ENCODE measurements at regions not wholly inside any gene's neighbourhood (a gene's known extent, or its start where the extent isn't known, plus 50 kb on each side); places are given as distances from the start of the nearest gene placed in this dataset.

- DNase-seq (ENCODE audit: low read depth): no peak
- H3K4me3 ChIP-seq (ENCODE audit: low read depth, low read length): no peak overlapping the region
- no peak for TF ChIP-seq CTCF (IDR thresholded peaks at IDR 0.05; ENCODE audit: insufficient read depth, low read depth, low read length)
Measured at GRCh38 chr5:97931829-97932228, 748.8 kb upstream of the RIOK2 start.

- H3K4me3 ChIP-seq (ENCODE audit: low read depth, low read length): no peak overlapping the region
- peak; percentile 30 for DNase-seq (ENCODE audit: low read depth)
- TF ChIP-seq CTCF (IDR thresholded peaks at IDR 0.05; ENCODE audit: insufficient read depth, low read depth, low read length): no peak
Measured at GRCh38 chr5:97936231-97936630, 753.2 kb upstream of the RIOK2 start.

GRCh38 chr5:97937846-97938245 lies 754.8 kb upstream of the RIOK2 start:
- no peak overlapping the region for H3K4me3 ChIP-seq (ENCODE audit: low read depth, low read length)
- DNase-seq (ENCODE audit: low read depth): no peak
- no peak for TF ChIP-seq CTCF (IDR thresholded peaks at IDR 0.05; ENCODE audit: insufficient read depth, low read depth, low read length)

GRCh38 chr5:97943036-97943435 lies 760.0 kb upstream of the RIOK2 start:
- TF ChIP-seq CTCF (IDR thresholded peaks at IDR 0.05; ENCODE audit: insufficient read depth, low read depth, low read length): no peak

GRCh38 chr5:97951139-97951538 lies 768.1 kb upstream of the RIOK2 start:
- no peak for TF ChIP-seq CTCF (IDR thresholded peaks at IDR 0.05; ENCODE audit: insufficient read depth, low read depth, low read length)
- H3K4me3 ChIP-seq (ENCODE audit: low read depth, low read length): no peak overlapping the region
- DNase-seq (ENCODE audit: low read depth): no peak

More at GRCh38 chr5:97943036-97943435, 760.0 kb upstream of the RIOK2 start:
- no peak overlapping the region for H3K4me3 ChIP-seq (ENCODE audit: low read depth, low read length)
- DNase-seq (ENCODE audit: low read depth): no peak

GRCh38 chr5:97955450-97955849 lies 772.4 kb upstream of the RIOK2 start:
- H3K4me3 ChIP-seq (ENCODE audit: low read depth, low read length): no peak overlapping the region
- no peak for DNase-seq (ENCODE audit: low read depth)
- TF ChIP-seq CTCF (IDR thresholded peaks at IDR 0.05; ENCODE audit: insufficient read depth, low read depth, low read length): no peak

GRCh38 chr5:97967292-97967691 lies 784.2 kb upstream of the RIOK2 start:
- TF ChIP-seq CTCF (IDR thresholded peaks at IDR 0.05; ENCODE audit: insufficient read depth, low read depth, low read length): no peak
- H3K4me3 ChIP-seq (ENCODE audit: low read depth, low read length): no peak overlapping the region
- DNase-seq (ENCODE audit: low read depth): no peak

Measured in fibroblast of villous mesenchyme (primary cell).